Parathyroid adenoma (tissue), 2 donors: ENCODE measurements at regions not wholly inside any gene's neighbourhood (a gene's known extent, or its start where the extent isn't known, plus 50 kb on each side); places are given as distances from the start of the nearest gene placed in this dataset.
"Not testable (repeated sequence)": the region's sequence is repeated elsewhere in the genome, so short reads cannot be mapped to it uniquely, and the experiment has no call there.

Experiments
- H2AFZ ChIP-seq: fragments of 300-600 bp; sonication (generic); one replicate; pipeline ENCODE4 v1.7.0; 2017; ENCODE audit warnings: antibody characterized with exemption, mild to moderate bottlenecking
- H3K27ac ChIP-seq: fragments of 300-600 bp; sonication (generic); one replicate; pipeline ENCODE4 v1.7.0; 2017
- H3K27me3 ChIP-seq: fragments of 300-600 bp; sonication (generic); one replicate; pipeline ENCODE4 v1.7.0; 2017; ENCODE audit warnings: low read length; ENCODE audit not compliant: control insufficient read depth, insufficient read depth
- H3K36me3 ChIP-seq: fragments of 300-600 bp; sonication (generic); one replicate; pipeline ENCODE4 v1.7.0; 2017; ENCODE audit warnings: low read length; ENCODE audit not compliant: control insufficient read depth, insufficient read depth
- H3K4me1 ChIP-seq: fragments of 300-600 bp; sonication (generic); one replicate; pipeline ENCODE4 v1.7.0; 2017; ENCODE audit warnings: control low read depth
- H3K4me2 ChIP-seq: fragments of 300-600 bp; sonication (generic); one replicate; pipeline ENCODE4 v1.7.0; 2017; ENCODE audit warnings: low read length
- H3K4me3 ChIP-seq: fragments of 300-600 bp; sonication (generic); one replicate; pipeline ENCODE4 v1.7.0; 2017; ENCODE audit warnings: low read depth, low read length
- H3K79me2 ChIP-seq: fragments of 300-600 bp; sonication (generic); one replicate; pipeline ENCODE4 v1.7.0; 2017; ENCODE audit warnings: control low read depth
- H3K9ac ChIP-seq: fragments of 300-600 bp; sonication (generic); one replicate; pipeline ENCODE4 v1.7.0; 2017; ENCODE audit warnings: mild to moderate bottlenecking
- H3K9me3 ChIP-seq: fragments of 300-600 bp; sonication (generic); one replicate; pipeline ENCODE4 v1.7.0; 2017; ENCODE audit warnings: low read length; ENCODE audit not compliant: control insufficient read depth
- TF ChIP-seq, protein P1 (sequence below): fragments of 300-600 bp; sonication (generic); IDR thresholded peaks from one replicate; pipeline ENCODE4 v1.7.0; 2017; ENCODE audit warnings: antibody characterized with exemption, mild to moderate bottlenecking
- donor health status: primary hyperparathyroidism.

GRCh38 chr5:85545129-85545528 is 1072.6 kb upstream of the COX7C start:
- H3K4me2 ChIP-seq, result no peak overlapping the region
- no peaks in the 10 kb centered on the region for H3K36me3 ChIP-seq

DNA sequence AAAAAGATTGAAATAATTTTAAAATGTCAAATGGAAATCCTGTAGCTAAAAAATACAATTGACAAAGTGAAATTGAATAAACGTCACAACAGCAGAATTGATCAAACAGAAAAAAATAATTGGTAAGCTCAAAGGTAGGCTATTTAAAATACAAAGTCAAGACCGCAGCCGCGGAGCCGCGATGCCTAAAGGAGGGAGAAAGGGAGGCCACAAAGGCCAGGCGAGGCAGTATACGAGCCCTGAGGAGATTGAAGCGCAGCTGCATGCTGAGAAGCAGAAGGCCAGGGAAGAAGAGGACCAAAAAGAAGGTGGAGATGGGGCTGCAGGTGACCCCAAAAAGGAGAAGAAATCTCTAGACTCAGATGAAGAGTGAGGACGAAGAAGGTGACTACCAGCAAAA is 1068.5 kb upstream of the COX7C start:
- Histone ChIP-seq H3K27ac (no peak overlapping the region), H3K9ac (no peak overlapping the region), H3K4me3 (no peak overlapping the region), H3K9me3 (no peaks in the 10 kb centered on the region), H3K79me2 (no peaks in the 10 kb centered on the region), H3K27me3 (no peaks in the 10 kb centered on the region), H3K36me3 (no peaks in the 10 kb centered on the region), H3K4me1 (no peaks in the 10 kb centered on the region), H3K4me2 (no peak overlapping the region), H2AFZ (no peak overlapping the region)
- TF ChIP-seq, protein P1, sequence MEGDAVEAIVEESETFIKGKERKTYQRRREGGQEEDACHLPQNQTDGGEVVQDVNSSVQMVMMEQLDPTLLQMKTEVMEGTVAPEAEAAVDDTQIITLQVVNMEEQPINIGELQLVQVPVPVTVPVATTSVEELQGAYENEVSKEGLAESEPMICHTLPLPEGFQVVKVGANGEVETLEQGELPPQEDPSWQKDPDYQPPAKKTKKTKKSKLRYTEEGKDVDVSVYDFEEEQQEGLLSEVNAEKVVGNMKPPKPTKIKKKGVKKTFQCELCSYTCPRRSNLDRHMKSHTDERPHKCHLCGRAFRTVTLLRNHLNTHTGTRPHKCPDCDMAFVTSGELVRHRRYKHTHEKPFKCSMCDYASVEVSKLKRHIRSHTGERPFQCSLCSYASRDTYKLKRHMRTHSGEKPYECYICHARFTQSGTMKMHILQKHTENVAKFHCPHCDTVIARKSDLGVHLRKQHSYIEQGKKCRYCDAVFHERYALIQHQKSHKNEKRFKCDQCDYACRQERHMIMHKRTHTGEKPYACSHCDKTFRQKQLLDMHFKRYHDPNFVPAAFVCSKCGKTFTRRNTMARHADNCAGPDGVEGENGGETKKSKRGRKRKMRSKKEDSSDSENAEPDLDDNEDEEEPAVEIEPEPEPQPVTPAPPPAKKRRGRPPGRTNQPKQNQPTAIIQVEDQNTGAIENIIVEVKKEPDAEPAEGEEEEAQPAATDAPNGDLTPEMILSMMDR, result no peak

More at GRCh38 chr5:85545129-85545528, 1072.6 kb upstream of the COX7C start:
- Histone ChIP-seq H3K4me3 (no peak overlapping the region), H3K4me1 (no peaks in the 10 kb centered on the region), H3K27me3 (no peaks in the 10 kb centered on the region), H3K27ac (no peak overlapping the region), H3K9me3 (no peaks in the 10 kb centered on the region), H3K79me2 (no peaks in the 10 kb centered on the region), H3K9ac (no peak overlapping the region), H2AFZ (no peak overlapping the region)
- TF ChIP-seq, protein P1, result no peak

GRCh38 chr5:85549836-85550599 is 1067.7 kb upstream of the COX7C start:
- Histone ChIP-seq H3K36me3 (no peaks in the 10 kb centered on the region), H3K9me3 (no peaks in the 10 kb centered on the region), H3K4me2 (no peak overlapping the region), H3K27ac (no peak overlapping the region), H3K4me3 (no peak overlapping the region), H2AFZ (no peak overlapping the region), H3K4me1 (no peaks in the 10 kb centered on the region), H3K27me3 (no peaks in the 10 kb centered on the region), H3K79me2 (no peaks in the 10 kb centered on the region), H3K9ac (no peak overlapping the region)
- TF ChIP-seq, protein P1, result no peak

DNA sequence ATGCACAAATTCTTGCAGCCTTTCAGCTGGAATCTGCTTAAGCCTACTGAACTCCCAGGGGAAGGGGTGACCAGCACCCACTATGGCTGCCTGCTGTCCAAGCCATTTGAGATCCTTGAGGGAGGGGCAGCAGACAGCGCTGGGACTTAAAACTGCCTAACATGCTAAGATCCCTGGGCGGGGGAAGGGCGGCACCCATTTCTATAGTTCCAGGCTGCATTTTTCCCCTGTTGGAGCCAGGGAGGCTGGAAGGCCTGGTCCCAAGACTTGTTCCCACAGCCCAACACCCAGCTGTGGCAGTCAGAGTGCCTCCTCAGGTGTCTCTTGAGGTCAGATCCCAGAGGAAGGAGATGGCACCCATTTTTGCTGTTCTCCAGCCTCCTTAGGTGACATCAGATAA is 1061.3 kb upstream of the COX7C start:
- Histone ChIP-seq H3K4me2 (no peak overlapping the region), H3K36me3 (no peaks in the 10 kb centered on the region), H3K4me1 (no peaks in the 10 kb centered on the region), H3K4me3 (no peak overlapping the region), H3K27ac (no peak overlapping the region), H3K27me3 (no peaks in the 10 kb centered on the region), H3K79me2 (no peaks in the 10 kb centered on the region), H3K9ac (no peak overlapping the region), H2AFZ (no peak overlapping the region), H3K9me3 (no peaks in the 10 kb centered on the region)
- TF ChIP-seq, protein P1, result no peak

GRCh38 chr5:85576666-85577065 is 1041.1 kb upstream of the COX7C start:
- no peaks in the 10 kb centered on the region for H3K4me1 ChIP-seq
- no peak overlapping the region for H3K9ac ChIP-seq
- no peaks in the 10 kb centered on the region for H3K9me3 ChIP-seq
- no peak overlapping the region for H3K4me3 ChIP-seq
- H3K79me2 ChIP-seq, result no peaks in the 10 kb centered on the region
- no peak overlapping the region for H3K4me2 ChIP-seq
- no peak overlapping the region for H3K27ac ChIP-seq
- H3K27me3 ChIP-seq, result no peaks in the 10 kb centered on the region
- no peaks in the 10 kb centered on the region for H3K36me3 ChIP-seq
- TF ChIP-seq, protein P1, result no peak
- no peak overlapping the region for H2AFZ ChIP-seq

- H2AFZ ChIP-seq, H3K4me1 ChIP-seq, H3K9ac ChIP-seq, H3K36me3 ChIP-seq, H3K27me3 ChIP-seq, H3K9me3 ChIP-seq, H3K4me2 ChIP-seq, H3K27ac ChIP-seq, H3K4me3 ChIP-seq, H3K79me2 ChIP-seq: not testable (repeated sequence)
These were observed 1029.9 kb upstream of the COX7C start for GRCh38 chr5:85587806-85588205.

DNA sequence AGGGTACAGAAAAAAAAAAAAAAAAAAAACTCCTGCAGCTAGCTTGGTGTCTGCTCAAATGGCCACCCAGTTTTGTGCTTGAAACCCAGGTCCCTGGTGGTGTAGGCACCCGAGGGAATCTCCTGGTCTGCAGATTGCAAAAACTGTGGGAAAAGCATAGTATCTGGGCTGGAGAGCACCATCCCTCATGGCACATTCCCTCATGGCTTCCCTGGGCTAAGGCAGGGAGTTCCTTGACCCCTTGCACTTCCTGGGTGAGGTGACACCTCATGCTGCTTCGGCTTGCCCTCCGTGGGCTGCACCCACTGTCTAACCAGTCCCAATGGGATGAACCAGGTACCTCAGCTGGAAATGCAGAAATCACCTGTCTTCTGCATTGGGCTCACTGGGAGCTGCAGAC is 1029.5 kb upstream of the COX7C start:
- not testable (repeated sequence) for H2AFZ ChIP-seq, H3K27ac ChIP-seq, H3K9ac ChIP-seq, H3K4me2 ChIP-seq, H3K79me2 ChIP-seq, H3K4me3 ChIP-seq, H3K9me3 ChIP-seq, H3K27me3 ChIP-seq, H3K4me1 ChIP-seq, H3K36me3 ChIP-seq
